Hepatocyte (in vitro differentiated cells): ENCODE measurements at regions not wholly inside any gene's neighbourhood (a gene's known extent, or its start where the extent isn't known, plus 50 kb on each side); places are given as distances from the start of the nearest gene placed in this dataset.

ENCODE experiments used
- CTCF ChIP-seq: fragments of 200-600 bp; sonication (generic); IDR thresholded peaks from 2 replicates; pipeline ENCODE4 v1.5.1; 2016; ENCODE audit warnings: antibody characterized with exemption, mild to moderate bottlenecking; ENCODE audit not compliant: poor library complexity
- EZH2 ChIP-seq: fragments of 200-600 bp; sonication (generic); IDR thresholded peaks from 2 replicates; pipeline ENCODE4 v1.6.1; 2016; ENCODE audit warnings: antibody characterized with exemption, mild to moderate bottlenecking, borderline replicate concordance

DNA sequence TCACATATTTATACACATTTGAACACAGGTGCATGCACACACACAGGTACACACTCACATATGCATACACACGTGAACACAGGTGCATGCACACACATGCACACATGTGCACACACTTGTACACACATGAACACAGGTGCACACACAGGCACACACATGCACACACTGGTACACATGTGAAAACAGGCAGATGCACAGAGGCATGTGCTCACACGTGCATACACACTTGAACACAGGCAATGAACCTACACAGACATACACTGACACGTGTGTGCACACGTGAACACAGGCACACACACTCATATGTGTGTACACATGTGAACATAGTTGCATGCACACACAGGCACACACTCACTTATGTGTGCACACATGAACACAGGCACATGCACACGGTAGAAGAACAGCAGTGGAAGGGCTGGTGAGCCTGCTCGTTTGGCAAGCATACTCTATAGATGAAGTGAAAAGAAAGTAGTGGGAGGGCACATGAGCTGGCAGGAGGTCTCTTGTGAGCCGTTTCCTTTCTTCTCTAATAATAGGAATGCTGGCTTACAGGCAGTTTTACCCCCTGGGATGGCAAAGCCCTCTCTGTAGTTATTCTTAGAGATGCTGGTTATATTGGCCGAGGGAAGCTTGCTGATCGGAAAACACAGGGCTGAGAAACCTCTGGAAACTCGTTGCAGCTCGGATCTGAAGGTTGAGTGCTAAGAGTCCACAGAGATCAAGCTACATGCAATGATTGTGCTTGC is 279.6 kb upstream of the CLNK start:
- no peak for TF ChIP-seq CTCF
- TF ChIP-seq EZH2, result no peak
